ENCODE measurements at regions not wholly inside any gene's neighbourhood (a gene's known extent, or its start where the extent isn't known, plus 50 kb on each side); places are given as distances from the start of the nearest gene placed in this dataset.

DNA sequence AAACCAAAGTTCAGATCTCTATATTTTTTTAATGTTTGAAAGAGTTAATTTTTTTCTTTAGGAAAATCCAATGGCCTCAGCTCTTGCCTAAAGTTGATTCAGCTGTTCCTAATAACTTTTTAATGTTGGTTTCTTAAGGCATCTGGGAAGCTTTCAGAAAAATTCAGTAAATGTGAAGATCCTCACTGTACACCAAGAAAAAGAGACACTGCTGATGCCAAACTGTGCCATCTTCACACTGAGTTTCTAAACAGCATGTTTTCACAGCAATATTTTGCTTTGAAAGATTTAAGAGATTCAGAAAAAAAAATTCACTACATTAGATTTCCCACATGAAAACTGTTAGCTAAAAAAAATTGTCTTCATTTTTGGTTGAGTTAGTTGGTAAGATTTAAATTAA, 249.4 kb downstream of the NEBL start:
- H3K36me3 ChIP-seq (ENCODE audit: control insufficient read depth in 4 of 4, insufficient read depth in 4 of 4, low read length in 4 of 4), result no peaks in the 10 kb centered on the region
- no peaks in the 10 kb centered on the region for H3K9me3 ChIP-seq (ENCODE audit: control insufficient read depth in 4 of 4, insufficient read depth in 3 of 4, low read length in 3 of 4)
- no peaks in the 10 kb centered on the region for H3K4me1 ChIP-seq (ENCODE audit: control insufficient read depth in 5 of 5, insufficient read depth in 5 of 5, low read length in 5 of 5)
- H3K4me3 ChIP-seq, result no peak overlapping the region
- peak in 1 of 3 donors; percentile 8 for DNase-seq
- TF ChIP-seq, protein P1, sequence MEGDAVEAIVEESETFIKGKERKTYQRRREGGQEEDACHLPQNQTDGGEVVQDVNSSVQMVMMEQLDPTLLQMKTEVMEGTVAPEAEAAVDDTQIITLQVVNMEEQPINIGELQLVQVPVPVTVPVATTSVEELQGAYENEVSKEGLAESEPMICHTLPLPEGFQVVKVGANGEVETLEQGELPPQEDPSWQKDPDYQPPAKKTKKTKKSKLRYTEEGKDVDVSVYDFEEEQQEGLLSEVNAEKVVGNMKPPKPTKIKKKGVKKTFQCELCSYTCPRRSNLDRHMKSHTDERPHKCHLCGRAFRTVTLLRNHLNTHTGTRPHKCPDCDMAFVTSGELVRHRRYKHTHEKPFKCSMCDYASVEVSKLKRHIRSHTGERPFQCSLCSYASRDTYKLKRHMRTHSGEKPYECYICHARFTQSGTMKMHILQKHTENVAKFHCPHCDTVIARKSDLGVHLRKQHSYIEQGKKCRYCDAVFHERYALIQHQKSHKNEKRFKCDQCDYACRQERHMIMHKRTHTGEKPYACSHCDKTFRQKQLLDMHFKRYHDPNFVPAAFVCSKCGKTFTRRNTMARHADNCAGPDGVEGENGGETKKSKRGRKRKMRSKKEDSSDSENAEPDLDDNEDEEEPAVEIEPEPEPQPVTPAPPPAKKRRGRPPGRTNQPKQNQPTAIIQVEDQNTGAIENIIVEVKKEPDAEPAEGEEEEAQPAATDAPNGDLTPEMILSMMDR (IDR thresholded peaks at IDR 0.05; ENCODE audit: control extremely low read depth, extremely low read depth), result no peak
- ATAC-seq (ENCODE audit: insufficient read depth, low FRiP score), result no peak
- no peak overlapping the region for H3K9ac ChIP-seq (ENCODE audit: insufficient read depth in 1 of 2, low read length in 2 of 2)
- no peaks in the 10 kb centered on the region for H3K27me3 ChIP-seq (ENCODE audit: control insufficient read depth in 3 of 3, insufficient read depth in 3 of 3, low read length in 2 of 3)
- H3K27ac ChIP-seq (ENCODE audit: low read depth in 1 of 2, low read length in 1 of 2), result no peak overlapping the region

DNA sequence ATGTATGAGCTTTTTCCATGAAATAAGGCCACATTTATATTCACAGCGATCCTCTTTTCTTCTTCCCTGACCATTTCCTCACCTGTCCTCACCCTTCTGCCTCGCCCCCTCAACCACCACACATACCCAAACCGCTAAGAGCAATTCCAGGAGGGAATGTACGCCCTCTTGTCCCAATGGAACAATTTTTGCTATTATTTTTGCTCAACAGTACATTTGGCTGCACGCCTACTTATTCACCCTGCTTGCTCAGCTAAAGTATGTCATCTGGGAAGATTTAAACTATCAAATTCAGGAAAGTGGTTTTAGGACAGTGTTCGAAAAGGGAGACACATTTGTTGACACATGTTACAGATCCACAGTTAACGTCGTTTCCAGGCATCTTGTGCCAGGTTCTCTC, 252.7 kb downstream of the NEBL start:
- H3K27me3 ChIP-seq (ENCODE audit: control insufficient read depth in 3 of 3, insufficient read depth in 3 of 3, low read length in 2 of 3), result no peaks in the 10 kb centered on the region
- peaks cover 0 to 2% (median 0%) of the 10 kb centered on the region in 5 donors for H3K4me1 ChIP-seq (ENCODE audit: control insufficient read depth in 5 of 5, insufficient read depth in 5 of 5, low read length in 5 of 5)
- ATAC-seq (ENCODE audit: insufficient read depth, low FRiP score) (no peak), DNase-seq (no peak)
- no peak overlapping the region for H3K9ac ChIP-seq (ENCODE audit: insufficient read depth in 1 of 2, low read length in 2 of 2)
- peaks cover 0 to 2% (median 0%) of the 10 kb centered on the region in 4 donors for H3K9me3 ChIP-seq (ENCODE audit: control insufficient read depth in 4 of 4, insufficient read depth in 3 of 4, low read length in 3 of 4)
- H3K4me3 ChIP-seq, result no peak overlapping the region
- WGBS, 2 donors, result 85% methylated on average over 8 of the region's 8 CpGs
- H3K27ac ChIP-seq (ENCODE audit: low read depth in 1 of 2, low read length in 1 of 2), result no peak overlapping the region
- H3K36me3 ChIP-seq (ENCODE audit: control insufficient read depth in 4 of 4, insufficient read depth in 4 of 4, low read length in 4 of 4), result no peaks in the 10 kb centered on the region
- TF ChIP-seq, protein P1 (IDR thresholded peaks at IDR 0.05; ENCODE audit: control extremely low read depth, extremely low read depth), result no peak

DNA sequence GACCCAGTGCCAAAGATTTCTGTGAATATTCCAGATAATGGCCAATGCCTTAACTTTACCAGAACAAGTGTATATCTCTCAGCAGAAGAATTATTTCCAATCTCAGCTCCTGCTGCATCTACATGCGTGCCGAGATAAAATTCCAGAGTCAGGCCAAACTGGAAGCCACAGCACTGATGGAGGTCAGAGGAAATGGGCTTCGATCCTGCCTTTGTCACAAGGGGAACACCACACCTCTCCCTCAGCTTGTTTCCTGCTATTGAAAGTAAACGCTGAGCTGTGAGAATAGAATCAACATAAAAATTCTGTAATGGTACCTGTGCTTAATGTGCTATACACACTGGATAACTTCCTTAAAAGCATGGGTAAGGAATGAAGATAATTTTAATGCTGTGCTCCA, 255.5 kb downstream of the NEBL start:
- Histone ChIP-seq H3K36me3 (ENCODE audit: control insufficient read depth in 4 of 4, insufficient read depth in 4 of 4, low read length in 4 of 4) (no peaks in the 10 kb centered on the region), H3K27me3 (ENCODE audit: control insufficient read depth in 3 of 3, insufficient read depth in 3 of 3, low read length in 2 of 3) (no peaks in the 10 kb centered on the region), H3K4me3 (no peak overlapping the region), H3K4me1 (ENCODE audit: control insufficient read depth in 5 of 5, insufficient read depth in 5 of 5, low read length in 5 of 5) (peaks cover 0 to 2% (median 0%) of the 10 kb centered on the region in 5 donors), H3K9ac (ENCODE audit: insufficient read depth in 1 of 2, low read length in 2 of 2) (no peak overlapping the region), H3K27ac (ENCODE audit: low read depth in 1 of 2, low read length in 1 of 2) (no peak overlapping the region), H3K9me3 (ENCODE audit: control insufficient read depth in 4 of 4, insufficient read depth in 3 of 4, low read length in 3 of 4) (peaks cover 0 to 2% (median 0%) of the 10 kb centered on the region in 4 donors)
- WGBS, 2 donors, result 68 to 81% methylated on average over 4 of the region's 4 CpGs
- DNase-seq (peak in 1 of 3 donors; percentile 15), ATAC-seq (ENCODE audit: insufficient read depth, low FRiP score) (no peak)
- TF ChIP-seq, protein P1 (IDR thresholded peaks at IDR 0.05; ENCODE audit: control extremely low read depth, extremely low read depth), result no peak

- H3K4me3 ChIP-seq, result no peak overlapping the region
- no peaks in the 10 kb centered on the region for H3K27me3 ChIP-seq (ENCODE audit: control insufficient read depth in 3 of 3, insufficient read depth in 3 of 3, low read length in 2 of 3)
- no peak overlapping the region for H3K27ac ChIP-seq (ENCODE audit: low read depth in 1 of 2, low read length in 1 of 2)
- no peak for DNase-seq
- no peak for ATAC-seq (ENCODE audit: insufficient read depth, low FRiP score)
- TF ChIP-seq, protein P1 (IDR thresholded peaks at IDR 0.05; ENCODE audit: control extremely low read depth, extremely low read depth), result no peak
- no peak overlapping the region for H3K9ac ChIP-seq (ENCODE audit: insufficient read depth in 1 of 2, low read length in 2 of 2)
- peaks cover 0 to 2% (median 1%) of the 10 kb centered on the region in 4 donors for H3K9me3 ChIP-seq (ENCODE audit: control insufficient read depth in 4 of 4, insufficient read depth in 3 of 4, low read length in 3 of 4)
- H3K4me1 ChIP-seq (ENCODE audit: control insufficient read depth in 5 of 5, insufficient read depth in 5 of 5, low read length in 5 of 5), result peaks cover 0 to 6% (median 0%) of the 10 kb centered on the region in 5 donors
- no peaks in the 10 kb centered on the region for H3K36me3 ChIP-seq (ENCODE audit: control insufficient read depth in 4 of 4, insufficient read depth in 4 of 4, low read length in 4 of 4)
These were observed 261.5 kb downstream of the NEBL start for GRCh38 chr10:20635570-20635969.
